HG03039 (cell line): ENCODE measurements at regions not wholly inside any gene's neighbourhood (a gene's known extent, or its start where the extent isn't known, plus 50 kb on each side); places are given as distances from the start of the nearest gene placed in this dataset.
"Not testable (repeated sequence)": the region's sequence is repeated elsewhere in the genome, so short reads cannot be mapped to it uniquely, and the experiment has no call there.

ENCODE experiments used
- ATAC-seq: cut with Tn5 transposase; IDR thresholded peaks from one replicate; pipeline ENCODE4 v1.9.1; 2021; ENCODE audit warnings: mild to moderate bottlenecking, moderate library complexity; ENCODE audit not compliant: unreplicated experiment

- no peak for ATAC-seq
Measured at GRCh38 chr10:34058845-34059614, 724.6 kb upstream of the NRP1 start.

DNA sequence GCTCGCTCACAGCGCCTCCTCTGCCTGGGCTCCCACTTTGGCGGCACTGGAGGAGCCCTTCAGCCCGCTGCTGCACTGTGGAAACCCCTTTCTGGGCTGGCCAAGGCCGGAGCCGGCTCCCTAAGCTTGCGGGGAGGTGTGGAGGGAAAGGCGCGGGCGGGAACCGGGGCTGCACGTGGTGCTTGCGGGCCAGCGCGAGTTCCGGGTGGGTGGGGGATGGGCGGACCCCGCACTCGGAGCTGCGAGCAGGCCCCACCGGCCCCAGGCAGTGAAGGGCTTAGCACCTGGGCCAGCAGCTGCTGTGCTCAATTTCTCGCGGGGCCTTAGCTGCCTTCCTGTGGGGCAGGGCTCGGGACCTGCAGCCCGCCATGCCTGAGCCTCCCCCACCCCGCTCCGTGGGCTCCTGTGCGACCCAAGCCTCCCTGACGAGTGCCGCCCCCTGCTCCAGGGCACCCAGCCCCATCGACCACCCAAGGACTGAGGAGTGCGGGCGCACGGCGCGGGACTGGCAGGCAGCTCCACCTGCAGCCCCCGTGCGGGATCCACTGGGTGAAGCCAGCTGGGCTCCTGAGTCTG, 721.0 kb upstream of the NRP1 start:
- not testable (repeated sequence) for ATAC-seq

DNA sequence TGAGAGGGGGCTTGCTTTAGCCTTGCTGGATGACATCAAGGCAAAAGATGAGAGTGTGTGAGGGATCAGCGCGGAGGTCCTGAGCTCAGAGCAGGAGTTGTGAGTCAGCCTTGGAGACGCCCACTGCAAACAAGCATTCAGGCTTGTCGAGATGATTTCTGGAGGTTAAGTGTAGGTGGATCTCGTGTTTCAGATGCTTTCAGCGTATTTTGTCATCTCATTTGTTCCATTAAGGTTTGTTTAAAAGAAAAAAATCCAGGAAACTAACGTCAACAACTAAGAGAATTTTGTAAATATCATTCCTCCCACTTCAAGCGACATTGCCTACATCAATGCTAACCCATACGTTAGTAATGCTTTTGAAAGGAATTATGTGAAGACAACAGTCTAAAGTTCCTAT, 715.4 kb upstream of the NRP1 start:
- no peak for ATAC-seq

DNA sequence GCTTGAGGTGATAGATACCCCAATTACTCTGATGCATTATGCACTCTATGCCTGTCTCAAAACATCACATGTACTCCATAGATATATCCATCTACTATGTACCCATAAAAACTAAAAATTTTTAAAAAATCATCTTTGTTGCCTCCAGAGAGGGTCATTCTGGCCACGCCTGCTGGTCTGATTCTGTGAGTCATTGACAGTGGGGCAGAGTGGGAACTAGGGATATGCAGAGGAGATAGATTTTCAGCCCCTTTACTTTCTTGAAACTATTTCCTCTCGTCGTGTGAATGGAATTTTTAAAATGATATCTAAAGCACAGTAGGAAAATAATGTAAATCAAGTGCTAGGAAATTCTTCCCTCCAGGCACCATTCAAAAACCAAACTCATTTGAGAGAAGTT, 715.0 kb upstream of the NRP1 start:
- ATAC-seq = no peak

- ATAC-seq = no peak
Measured at GRCh38 chr10:34047389-34047788, 712.9 kb upstream of the NRP1 start.

GRCh38 chr10:34046506-34047034, 712.1 kb upstream of the NRP1 start:
- ATAC-seq = no peak

- no peak for ATAC-seq
Measured at GRCh38 chr10:34045571-34046190, 711.2 kb upstream of the NRP1 start.

DNA sequence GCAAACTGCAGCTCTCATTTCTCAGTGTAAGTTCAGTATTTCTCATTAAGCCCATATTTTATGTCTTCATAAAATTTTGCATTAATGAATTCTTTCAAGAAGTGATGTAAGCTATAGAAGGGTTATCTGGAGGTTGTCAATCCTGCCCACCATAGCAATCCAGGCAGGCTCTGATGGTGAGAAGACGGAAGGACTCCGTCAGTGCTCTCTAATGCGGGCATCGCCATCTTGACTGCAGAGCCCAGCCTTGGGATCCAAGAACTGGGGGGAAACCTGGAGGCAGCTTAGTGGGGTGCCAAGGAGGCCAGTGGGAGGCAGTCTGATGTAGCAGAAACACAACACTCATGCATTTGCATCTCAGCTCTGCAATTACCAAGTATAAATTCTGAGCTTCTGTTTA, 707.4 kb upstream of the NRP1 start:
- ATAC-seq = no peak

DNA sequence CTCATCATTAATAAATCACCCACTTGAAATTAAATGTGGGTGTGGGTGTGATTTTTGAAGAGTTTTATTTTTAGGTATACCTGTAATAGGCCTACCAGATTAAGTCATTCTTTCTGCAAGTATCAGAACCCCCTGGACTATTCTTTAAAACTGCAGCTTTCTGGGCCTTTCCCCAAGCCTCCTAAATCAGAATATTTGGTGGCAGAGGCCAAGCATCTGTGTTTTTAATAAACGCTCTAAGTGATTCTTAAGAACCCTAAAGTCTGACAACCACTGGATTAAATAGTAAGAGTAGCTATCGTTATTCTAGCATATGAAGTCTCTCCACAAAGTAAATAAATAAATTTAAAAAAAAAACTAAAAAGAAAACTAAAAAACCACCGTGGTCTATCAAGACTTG, 703.0 kb upstream of the NRP1 start:
- no peak for ATAC-seq

DNA sequence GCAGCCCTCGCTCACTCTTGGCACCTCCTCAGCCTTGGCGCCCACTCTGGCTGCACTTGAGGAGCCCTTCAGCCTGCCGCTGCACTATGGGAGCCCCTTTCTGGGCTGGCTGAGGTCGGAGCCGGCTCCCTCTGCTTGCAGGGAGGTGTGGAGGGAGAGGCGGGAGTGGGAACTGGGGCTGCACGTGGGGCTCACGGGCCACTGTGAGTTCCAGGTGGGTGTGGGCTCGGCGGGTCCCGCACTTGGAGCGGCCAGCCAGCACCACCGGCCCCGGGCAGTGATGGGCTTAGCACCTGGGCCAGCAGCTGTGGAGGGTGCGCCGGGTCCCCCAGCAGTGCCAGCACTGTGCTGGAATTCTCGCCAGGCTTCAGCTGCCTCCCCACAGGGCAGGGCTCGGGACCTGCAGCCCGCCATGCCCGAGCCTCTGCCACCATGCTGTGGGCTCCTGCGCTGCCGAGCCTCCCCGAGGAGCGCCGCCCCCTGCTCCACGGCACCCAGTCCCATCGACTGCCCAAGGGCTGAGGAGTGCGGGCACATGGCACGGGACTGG, 700.8 kb upstream of the NRP1 start:
- not testable (repeated sequence) for ATAC-seq

- ATAC-seq = no peak
Measured at GRCh38 chr10:34033078-34033477, 698.6 kb upstream of the NRP1 start.

DNA sequence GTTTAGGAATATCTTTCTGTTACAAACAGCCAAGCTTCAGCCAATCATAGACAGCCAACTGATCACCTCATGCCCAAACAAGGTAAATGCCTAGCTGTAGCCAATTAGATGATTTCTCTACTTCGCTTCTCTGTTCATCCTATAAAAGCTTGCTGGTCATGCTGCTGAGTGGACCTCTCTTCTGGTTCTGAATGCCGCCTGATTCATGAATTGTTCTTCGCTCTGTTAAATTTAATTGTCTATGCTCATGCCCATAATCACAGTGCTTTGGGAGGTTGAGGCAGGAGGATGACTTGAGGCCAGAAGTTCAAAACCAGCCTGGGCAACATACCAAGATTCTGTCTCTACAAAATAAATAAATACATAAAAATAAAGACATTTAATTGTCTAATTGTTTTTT, 698.1 kb upstream of the NRP1 start:
- no peak for ATAC-seq

DNA sequence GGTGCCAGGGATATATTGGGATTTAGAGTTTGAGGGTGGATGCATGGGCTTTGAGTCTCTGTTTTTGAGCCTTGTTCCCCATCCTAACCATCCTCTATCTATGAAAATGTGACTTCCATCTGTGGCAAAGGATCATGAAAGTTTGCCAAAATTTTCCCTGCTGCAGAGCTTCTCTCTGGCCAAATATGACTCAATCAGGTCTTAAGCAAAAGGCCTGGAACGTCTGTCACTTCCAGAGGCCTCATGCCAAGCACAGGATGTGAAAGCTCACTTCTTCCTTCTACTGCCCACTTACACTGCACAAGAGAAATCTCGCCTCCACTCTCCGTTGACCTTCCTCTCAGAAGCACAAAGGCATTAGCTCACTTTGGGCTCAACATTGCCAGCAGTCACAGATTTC, 696.9 kb upstream of the NRP1 start:
- ATAC-seq = no peak

DNA sequence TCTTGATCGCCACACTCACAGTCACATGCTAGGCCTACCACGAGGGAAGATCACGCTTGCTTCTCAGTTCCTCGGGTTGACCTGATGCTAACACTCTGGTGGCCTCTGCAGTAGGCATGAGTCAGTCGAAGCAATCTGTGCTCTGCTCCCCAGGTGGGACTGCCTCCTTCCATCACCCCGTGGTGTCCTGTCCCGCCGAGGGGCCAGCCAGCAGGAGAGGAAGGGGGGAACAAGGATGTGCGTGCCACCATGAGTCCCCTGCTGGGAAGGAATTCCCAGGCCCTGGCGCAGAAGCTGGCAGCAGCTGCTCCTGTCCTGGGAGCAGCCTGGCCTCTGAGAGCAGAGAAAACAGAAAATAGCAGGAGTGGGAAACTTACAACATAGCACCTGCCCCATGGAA, 695.0 kb upstream of the NRP1 start:
- ATAC-seq = no peak

DNA sequence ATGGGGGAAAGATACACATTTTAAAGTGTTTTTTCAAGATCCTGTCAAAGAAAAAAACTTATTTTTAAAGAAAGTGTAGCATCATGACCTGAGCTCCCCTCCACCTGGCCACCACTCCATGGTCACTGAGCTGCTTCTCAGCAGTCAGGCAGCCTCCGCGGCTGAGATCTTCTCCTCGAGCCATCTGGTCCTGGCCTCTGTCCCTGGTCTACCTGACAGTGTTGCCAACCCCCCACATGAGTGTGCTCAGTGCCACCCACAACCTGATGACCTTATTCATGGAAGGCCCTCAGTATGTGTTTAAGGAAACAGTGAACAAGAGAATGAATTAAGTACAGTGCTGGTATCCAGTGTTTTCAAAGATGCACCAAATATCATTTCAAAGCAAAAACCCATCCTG, 694.5 kb upstream of the NRP1 start:
- ATAC-seq = no peak

DNA sequence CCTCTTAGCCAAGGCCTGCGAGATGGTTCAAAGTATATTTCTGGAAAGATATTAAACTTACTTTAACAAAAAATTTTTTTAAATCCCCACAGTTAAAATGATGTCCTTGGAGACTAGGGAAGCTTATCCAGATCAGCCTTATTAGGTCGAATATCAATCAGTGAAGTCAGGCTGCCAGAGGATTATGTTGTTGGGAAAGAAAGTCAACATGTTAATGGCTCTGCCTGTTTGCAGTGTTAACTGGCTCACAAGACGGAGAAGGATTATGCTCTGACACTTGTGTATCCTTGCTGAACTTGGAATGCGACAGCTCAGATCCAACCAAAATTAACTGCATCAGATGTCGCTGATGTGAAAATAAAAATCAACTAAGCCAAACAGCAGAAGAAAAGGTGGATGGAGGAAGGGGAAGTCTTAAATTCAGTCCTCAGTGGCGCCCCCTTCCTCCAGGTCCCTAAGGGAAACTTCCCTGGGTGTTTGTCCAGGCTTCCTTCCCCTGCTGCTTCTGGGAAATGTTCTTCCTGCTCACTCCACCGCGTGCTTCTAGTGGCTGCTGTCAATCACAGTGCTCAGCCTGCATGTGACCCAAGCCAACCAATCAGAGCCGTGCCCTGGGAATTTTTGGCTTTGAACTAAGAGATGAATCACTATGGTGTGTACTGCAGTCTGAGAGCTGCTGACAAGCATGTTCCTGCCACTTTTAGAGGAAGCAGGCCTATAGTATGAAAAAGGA, 690.4 kb upstream of the NRP1 start:
- no peak for ATAC-seq

GRCh38 chr10:34024282-34024681, 689.8 kb upstream of the NRP1 start:
- ATAC-seq = no peak

GRCh38 chr10:34022195-34022594, 687.7 kb upstream of the NRP1 start:
- no peak for ATAC-seq

GRCh38 chr10:34018784-34019183, 684.3 kb upstream of the NRP1 start:
- no peak for ATAC-seq

DNA sequence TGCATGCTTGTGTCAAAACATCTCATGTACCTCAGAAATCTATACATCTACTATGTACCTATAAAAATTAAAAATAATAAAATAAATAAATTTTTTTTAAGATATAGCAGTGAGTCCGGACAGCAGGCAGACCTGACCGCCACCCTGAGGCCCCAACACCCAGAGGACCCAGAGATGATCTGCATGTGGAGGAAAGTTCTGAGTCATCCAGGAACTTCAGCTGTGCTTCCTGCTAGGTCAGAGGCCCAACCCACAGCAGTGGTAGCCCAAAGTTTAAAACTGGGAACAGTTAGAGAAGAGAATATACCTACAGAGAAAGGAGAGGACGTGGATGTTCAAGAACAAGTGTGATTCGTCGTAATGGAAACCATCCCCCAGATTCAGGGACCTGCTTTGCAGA, 683.7 kb upstream of the NRP1 start:
- no peak for ATAC-seq

DNA sequence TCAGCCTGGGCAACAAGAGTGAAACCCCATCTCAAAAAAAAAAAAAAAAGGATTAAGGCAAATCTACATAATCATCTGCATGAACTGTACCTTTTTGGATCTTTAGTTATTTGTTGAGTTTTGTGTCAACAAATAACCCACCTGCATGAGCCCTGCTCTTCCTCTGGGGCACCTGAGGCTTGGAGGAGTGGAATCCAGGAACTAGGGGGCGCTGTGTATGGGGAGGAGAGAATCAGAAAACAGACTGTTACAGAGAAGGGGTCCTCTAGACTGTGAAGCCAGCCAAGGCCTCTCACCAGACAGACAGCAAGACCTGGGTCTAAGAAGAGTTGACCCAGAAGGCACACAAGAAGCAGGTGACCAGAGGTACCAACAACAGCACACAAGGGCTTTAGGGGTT, 682.8 kb upstream of the NRP1 start:
- ATAC-seq = no peak
